ENCODE measurements at regions not wholly inside any gene's neighbourhood (a gene's known extent, or its start where the extent isn't known, plus 50 kb on each side); places are given as distances from the start of the nearest gene placed in this dataset.
A peak's percentile ranks its signal among the peaks of the same experiment; 100 is the strongest.
"Not testable (repeated sequence)": the region's sequence is repeated elsewhere in the genome, so short reads cannot be mapped to it uniquely, and the experiment has no call there.

DNA sequence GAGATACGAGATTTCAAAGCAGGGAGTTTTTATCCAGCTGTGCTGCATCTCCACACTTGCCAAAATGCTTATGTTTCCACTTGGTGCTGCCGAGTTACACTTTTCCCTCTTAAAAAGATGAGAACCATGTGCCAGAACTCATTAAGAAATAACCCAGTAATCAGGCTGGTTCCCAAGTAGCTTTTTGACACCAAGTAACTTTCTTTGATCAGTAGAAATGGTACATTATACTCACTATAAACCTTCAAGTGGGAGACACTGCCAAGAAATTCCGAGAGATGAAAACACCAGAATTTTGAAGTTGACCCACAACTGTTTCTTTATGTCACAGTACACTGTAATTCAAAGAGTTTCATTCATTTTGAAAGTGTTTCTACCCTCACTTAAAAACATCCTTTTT is 164.6 kb upstream of the CCDC54 start:
- DNase-seq = no peak

DNA sequence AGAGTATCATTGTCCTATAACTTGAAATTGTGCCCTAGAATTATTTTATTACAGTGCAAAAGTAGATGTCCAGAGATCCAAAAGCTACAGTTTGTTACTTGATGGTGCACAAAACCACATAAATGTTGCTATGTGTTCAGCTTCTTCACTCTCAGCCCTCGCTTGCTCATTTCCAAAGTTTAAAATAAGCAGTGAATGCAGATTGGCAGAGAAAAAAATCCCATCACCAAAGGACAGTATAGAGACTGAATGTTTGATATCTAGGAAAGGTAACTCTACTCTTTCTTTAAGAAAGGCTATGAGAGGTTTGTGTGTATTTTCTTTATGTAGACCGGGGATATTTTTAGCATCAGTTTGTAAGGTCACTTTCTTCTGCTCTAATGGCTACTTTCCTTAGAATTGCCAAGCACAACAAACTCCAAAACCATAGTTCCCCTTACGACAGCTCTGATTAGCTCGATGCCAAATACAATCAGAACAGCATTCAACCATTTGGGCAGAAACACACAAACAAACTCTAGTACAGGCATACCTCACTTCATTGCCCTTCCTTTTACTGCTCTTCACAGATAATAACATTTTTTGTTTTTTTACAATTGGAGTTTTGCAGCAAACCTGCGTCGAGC is 164.1 kb upstream of the CCDC54 start:
- DNase-seq = no peak

DNA sequence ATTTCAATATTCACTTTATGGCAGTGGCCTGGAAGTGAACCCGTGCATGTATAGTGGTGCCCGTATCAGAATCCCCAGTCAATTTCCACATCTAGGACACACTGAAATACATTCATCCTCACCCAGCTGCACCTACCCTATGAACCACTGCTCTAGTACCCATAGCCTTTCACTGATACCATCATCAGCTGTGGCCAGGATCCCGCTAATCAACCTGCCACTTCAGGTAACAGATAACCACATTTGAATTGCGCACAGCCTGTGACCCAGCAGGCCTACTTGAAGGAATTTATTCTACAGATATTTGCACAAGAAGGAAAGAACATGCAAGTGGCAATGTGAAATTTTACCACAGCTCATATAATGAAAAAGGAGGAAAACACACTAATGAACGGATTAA is 161.0 kb upstream of the CCDC54 start:
- DNase-seq = no peak

DNA sequence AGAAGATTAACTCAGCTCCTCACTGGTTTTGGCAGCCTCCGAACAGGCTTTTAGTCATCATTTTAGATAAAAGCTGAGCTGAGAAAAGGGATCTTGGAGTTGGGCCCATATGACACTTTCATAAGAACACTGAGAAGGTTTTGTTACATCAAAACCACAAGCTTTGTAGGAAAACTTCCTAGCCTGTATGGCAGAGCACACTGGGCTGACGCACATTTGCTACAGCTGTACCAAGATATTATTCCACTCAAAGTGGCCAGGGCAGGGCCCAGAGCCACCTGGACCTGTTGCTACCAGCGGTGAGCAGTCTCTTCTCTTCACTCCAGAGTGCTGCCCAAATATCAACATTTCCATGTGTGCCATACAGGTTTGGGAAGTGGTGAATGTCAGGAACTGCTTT is 160.5 kb upstream of the CCDC54 start:
- no peak for DNase-seq

DNA sequence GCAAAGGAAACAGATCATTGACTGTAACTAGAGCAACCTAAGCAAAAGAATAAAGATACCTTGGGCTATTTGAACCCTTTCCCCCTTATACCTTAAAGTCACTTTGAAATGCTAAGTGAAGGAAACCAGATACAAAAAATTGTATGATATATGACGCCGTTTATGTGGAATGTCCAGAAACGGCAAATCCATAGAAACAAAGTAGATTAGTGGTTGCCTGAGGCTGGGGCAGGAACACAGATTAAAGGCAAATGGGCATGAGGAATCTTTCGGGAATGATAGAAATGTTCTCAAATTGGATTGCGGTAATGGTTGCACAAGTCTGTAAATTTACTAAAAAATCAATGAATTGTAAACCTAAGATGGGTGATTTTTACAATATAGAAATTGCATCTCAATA is 160.1 kb upstream of the CCDC54 start:
- no peak for DNase-seq

DNA sequence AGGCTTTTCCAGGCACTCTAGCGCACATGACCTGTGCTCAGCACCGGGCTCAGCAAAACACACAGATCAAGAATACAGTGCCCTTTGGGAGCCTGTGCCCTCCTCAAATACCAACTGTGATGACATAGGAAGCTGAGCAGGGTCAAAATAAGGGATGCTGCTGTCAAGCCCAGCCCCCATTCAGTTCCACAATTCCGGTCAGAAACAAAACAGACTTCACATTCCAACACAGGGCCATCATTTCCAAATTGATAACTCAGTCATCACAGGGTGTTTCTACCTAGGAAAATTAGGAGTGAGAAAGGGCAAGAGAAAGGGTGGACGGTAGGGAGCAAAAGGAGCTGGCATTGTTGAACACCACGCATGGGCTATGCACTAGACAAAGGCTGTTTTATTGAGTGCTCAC is 158.4 kb upstream of the CCDC54 start:
- DNase-seq = no peak

DNA sequence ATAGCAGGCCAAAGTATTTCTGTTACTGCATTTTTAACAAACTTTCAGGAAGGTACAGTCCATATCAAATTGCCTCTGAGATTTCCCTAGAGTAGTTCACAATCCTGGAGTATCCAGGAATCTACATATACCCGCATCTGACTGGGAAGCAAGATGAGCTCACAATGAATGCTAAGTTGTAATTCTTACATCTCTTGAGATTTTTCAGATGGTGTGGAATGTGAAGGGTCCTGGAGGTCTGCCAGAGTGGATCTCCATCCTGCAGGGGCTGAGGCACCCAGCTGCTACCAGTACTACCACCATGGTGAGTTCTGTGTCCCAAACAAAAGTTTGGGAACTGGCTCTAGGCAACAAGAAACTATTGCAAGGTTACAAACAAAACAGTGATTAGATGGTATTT is 156.7 kb upstream of the CCDC54 start:
- no peak for DNase-seq

DNA sequence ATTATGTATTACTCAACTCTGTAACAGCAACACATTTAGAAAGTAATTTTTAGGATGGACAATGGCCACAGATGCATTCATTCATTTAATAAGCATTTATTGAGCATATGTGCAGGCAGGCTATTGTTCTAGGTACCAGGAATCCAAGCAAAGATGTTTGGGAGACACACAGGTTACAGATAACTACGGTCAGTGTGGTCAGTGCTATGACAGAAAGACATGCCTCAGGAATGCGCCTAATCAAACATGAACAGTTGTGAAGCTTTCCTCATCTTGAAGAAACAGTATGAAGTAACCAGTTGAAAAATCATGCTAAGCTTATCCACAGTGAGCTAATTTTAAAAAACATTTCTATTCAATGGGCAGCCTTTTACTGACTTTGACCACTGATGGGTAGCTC is 155.4 kb upstream of the CCDC54 start:
- no peak for DNase-seq

DNA sequence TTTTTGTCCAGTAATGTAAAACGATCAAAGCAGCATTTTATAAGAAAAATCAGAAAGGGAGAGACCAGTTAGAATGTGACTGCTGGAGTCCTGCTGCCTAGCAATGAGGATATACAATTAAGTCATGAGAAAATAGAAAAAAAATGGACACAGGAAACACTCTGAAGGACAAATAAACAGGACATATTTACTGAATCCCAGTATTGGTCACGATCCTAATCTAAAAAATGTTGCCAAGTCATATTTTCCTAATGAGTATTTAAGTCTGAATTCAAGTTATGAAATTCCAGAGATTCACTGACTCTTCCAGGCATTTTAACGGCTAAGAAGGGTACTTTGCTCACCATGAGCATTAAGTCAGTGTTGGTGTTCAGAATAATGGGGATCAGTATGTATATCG is 154.3 kb upstream of the CCDC54 start:
- no peak for DNase-seq

DNA sequence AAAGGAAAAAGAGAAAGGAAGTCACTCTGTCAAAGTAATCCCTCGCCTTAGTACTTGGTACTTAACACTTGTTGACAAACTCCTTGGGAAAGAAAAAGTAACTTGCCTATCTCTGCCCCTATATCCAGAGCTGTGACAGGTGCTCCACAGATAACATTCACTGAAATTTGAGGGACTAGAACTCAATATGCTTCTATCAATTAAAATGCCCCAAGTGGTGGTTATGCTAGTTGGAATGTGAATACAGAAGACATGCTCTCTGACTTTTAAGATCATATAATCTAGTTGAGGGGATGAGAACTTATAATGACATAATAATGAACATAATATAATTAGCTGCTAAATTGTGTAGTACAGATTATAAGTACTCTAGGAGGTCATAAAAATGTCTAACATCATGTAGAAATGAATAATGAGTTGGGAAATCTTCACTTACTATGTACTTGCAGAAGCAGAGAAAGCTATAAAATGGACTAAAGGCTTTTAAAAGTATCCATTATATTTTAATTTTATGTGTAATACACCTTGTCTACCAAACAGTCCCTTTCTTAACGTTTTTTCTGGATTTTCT is 153.1 kb upstream of the CCDC54 start:
- DNase-seq = no peak

DNA sequence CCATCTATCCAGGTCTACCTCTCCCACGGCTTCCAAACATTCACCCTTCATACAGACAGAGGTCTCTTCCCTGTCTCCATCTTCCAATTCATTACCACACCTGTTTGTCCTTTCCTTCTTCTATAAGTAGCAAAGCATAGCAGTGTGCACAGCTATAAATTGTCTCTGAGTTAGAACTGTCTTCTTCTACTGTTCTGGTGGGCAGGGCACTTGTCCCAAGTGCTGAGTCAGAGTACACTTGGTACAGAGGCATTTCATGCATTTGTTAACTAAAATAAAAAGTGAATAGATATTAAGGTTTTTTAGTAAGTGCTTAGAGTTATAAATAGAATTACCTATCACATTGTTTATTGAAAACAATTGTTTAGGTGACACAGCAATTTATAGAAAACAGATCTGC is 150.1 kb upstream of the CCDC54 start:
- no peak for DNase-seq

DNA sequence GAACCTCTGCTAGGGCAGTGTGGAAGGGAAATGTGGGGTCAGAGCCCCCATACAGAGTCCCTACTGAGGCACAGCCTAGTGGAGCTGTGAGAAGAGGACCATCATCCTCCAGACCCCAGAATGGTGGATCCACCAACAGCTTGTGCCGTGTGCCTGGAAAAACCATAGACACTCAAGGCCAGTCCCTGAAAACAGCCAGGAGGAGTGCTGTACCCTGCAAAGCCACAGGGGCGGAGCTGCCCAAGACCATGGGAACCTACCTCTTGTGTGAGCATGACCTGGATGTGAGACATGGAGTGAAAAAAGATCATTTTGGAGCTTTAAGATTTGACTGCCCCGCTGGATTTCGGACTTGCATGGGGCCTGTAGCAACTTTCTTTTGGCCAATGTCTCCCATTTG is 143.4 kb upstream of the CCDC54 start:
- not testable (repeated sequence) for DNase-seq

DNA sequence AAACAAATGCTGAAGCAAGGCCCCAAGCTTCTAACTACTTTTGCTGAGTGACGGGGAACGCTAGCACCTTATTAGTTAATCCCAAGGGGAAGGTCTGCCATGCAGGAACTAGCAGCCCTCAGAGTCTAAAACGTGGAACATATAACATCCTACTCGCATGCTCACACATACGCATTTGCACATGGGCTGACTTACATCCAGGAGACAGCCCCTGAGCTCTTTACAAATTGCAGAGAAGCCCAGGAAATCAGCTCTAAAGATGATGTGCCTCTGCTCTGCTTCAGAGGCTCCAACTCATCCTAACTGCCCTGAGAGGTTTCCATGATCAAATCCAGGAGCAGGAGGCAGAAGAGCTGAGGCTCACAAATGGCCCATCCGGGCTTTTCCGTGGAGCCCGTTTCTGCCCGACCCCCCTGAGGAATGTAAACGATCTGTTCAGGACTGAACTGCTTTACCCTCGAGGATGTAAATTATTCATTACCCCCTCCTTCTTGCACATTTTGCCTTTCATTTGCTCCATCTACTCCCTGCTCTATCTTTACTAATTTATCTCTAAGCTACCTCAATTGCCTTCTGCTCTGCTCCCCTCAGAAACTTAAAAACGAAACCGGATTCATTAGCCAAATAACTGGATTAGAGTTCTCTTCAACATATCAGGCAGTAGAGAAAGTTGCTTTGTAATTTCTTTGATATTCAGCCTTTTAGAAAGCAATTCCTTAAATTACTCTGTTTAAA is 141.9 kb upstream of the CCDC54 start:
- peak in 1 of 2 experiments; percentile 7 for DNase-seq

DNA sequence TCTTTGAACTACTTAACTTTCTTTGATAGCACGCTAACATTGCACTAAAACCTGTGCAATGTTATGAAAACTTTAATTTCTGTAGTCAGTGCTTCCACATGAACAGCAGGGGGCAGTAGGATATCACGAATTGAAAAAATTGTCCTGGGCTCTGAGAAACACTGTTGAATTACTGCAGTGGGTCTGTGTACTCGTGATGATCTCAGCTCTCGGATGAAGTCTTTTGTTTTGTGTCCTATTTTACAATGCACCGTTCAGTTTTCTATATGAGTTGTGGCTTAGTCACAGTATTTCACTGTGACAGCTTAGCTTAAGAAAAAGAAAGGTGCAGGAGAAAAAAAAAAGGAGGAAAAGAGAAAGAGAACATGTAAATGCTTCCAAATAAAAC is 141.3 kb upstream of the CCDC54 start:
- peak; percentile 33 to 62 for DNase-seq

DNA sequence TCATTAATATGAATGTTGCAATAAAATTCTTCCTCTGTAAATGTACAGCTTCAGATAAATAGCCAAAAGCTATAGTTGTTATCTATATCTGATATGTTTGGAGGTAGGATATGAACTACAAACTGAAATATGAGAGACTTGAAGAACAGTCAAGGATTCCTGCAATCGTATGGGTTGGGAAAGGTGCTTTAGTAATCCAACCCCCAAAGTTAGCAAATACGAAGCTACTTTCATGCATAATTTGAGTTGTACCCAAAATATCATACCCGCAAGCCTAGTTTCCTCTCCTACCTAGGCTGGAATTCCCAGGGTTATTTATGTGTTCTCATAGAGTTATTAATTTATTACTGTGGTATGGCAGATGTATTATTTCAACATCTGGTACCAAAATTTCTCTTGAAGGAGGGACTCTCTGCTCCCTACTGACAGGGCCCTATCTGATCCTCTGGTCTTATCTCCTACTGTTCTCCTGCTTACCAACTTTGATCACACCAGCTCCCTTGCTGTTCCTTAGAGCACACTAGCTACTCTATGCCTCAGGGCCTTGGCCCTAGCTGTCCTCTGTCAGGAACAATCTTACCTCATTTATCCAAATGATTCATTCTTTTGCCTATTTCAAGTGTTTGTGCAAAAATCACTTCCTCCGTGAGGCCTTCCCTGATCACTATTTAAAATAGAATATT is 140.4 kb upstream of the CCDC54 start:
- DNase-seq = no peak

DNA sequence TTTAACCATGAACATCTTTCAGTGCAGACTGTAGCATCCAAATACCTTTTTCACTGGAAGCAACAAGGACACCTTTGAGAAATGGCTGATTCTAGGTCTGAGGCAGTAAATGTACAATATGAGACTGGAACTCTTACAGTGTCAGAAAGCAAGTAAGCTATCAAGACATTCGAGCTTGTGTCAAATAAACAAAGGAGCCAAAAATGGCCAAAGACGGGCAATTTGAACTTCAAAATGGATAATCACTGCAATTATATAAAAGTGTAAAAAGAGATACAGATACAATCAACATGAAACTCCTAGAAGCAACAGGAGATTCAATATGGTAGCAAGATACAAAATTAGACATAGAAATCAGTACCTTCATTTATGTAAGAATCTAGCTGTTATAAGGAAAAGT is 138.5 kb upstream of the CCDC54 start:
- no peak for DNase-seq

DNA sequence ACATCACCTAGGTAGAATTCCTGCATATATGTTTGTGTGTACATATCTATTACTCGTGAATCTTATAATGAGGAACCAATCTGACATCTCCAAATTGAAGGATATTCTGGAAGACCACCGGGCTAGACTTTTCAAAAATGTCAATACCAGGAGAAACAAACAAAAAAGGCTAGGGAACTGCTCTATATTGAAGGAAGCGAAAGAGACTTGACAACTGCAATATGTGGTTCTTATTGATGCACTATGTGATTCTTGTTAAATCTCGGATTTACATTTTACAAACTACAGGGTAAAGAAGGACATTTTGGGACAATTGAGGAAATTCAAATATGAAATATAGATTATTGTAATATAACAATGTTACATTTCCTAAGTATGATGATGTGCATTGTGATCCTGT is 137.5 kb upstream of the CCDC54 start:
- no peak for DNase-seq

DNA sequence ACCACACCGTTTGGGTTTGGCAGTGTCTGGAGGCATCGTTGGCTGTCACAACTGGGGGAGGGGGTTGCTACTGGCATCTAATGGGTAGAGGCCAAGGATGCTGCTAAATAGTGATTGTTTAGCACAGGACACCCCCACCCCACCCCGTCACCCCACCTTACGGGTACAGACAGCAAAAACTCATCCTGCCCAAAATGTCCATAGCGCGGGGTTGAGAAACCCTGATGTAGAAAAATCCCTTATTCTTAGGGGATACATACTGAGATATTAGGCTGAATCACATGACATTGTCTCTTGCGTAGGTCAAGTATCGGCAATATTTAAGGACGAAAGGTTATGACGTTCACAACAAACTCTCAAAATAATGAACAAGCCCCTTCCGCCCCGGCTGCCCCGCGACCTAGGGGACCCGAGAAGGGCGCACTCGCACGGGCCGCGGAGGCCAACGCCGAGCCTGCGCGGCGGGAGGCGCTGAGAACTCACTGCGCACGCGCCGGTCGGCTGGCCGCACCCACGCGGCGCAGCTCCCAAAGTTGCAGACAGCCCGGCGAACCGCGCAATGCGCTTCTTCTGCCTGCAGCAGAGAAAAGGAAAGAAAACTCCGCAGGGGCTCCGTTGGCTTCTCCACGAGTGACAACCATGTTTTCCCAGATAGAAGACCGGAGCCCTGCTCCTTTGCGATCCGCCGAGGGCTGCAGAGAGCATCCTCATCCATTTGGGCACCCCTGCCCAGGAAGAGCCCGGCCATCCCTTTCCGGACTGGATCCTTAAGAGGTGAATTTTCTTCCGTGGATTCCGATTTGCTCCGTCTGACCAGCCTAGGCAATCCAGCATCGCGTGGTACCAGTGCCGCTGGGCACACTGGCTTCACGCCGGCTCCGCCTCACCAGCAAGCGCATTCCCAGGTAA is 136.8 kb upstream of the CCDC54 start:
- DNase-seq = peak in 1 of 2 experiments; percentile 75

DNA sequence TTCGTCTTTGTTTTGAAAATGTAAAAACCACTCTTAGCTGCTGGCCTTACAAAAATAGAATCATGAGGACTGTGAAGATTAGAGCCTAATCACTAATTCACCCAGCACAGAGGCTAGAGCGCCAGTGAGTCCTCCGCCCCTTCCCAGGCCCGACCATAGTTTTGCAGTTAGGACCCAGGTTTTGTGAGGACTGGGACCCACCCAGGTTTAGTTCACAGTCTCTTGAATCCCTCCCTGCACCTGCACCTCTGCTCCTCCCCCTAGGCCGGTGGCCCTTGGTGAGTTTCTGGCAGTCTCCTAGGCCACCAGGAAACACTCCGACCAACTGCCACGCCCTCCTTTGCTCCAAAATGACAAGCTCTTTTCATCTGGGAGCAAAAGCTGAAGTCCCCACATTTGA is 136.0 kb upstream of the CCDC54 start:
- DNase-seq = peak; percentile 12 to 33

DNA sequence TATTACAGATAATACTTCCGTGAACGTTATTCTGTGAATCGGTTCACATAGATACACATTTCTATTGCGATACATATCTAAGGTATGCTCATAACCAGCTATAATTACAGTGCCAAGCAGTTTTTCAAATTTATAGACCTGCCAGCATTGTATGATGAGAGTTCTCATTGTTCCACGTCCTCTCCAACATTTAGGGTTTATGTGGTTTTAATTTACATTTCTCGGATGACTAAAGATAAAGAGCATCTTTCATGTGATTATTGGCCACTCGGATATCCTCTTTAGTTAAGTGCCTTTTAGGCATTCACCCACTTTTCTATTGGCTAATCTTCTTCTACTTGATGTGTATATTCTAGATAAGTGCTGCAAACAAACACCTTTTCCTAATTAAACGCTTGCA is 134.7 kb upstream of the CCDC54 start:
- peak; percentile 8 to 34 for DNase-seq

DNA sequence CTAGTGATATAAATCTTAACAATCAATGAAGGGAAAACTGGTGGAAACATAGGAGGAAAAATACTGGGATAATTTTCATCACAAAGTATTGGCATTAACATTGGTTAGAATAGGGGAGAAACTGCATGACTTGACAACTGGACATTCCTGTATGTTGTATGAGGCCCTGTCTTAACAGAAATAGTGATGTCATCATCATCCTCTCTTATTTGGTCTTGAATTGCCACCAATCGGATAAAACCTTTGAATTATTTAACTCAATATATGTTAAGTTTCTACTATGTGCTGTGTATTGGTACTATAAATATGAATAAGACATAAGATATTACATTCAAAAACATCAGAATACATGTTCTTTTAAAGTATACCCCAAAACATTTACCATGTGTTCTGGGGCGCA is 130.1 kb upstream of the CCDC54 start:
- DNase-seq = no peak

DNA sequence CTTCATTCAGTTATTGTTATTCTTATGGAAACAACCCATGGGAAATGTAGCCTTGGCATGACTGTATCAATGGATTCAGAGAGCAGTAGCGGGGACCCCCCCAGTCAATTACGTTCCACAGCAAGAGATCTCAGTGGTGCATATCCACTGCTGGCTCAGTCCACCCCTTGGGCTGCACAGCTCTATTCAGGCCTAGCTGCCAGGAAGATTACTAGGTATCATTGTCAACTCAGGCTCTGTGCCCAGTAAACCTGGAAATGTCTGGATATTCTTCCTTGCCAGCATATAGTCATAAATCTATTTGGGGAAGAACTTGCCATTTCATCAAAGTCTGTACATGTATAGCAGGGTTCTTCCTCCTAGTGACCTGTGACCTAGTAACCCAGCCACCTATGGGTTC is 128.1 kb upstream of the CCDC54 start:
- DNase-seq = no peak

DNA sequence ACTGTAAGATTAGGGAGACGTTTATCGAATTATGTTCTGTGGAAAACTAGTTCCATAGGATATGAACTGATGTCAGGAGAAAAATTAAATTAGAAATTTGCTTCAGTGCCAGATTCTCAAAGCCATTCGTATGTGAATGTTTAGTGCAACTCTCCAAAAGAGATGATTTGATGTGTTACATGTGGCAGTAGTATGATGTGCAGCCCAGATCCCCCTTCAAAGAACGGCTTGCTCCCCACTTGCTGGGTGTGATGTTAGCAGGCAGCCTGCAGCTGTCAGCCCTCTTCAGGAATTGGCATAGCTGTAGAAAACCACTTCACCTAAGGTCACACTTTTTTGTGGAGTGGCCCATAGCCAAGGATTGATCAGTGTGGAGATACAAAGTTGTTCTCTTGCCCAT is 127.0 kb upstream of the CCDC54 start:
- no peak for DNase-seq
